Breast epithelium (tissue), 3 donors: ENCODE measurements at regions not wholly inside any gene's neighbourhood (a gene's known extent, or its start where the extent isn't known, plus 50 kb on each side); places are given as distances from the start of the nearest gene placed in this dataset.

Experiments
- POLR2A ChIP-seq: fragments of 450-650 bp; IDR thresholded peaks from one replicate; pipeline ENCODE4 v1.6.1; 2016; ENCODE audit warnings: antibody characterized with exemption, mild to moderate bottlenecking, moderate library complexity
- TF ChIP-seq, protein P1 (sequence below), 3 donors: fragments of 450-650 bp; IDR thresholded peaks; one replicate each; pipeline ENCODE4 v1.5.1; 2016 to 2017; ENCODE audit warnings: antibody characterized with exemption in 3 of 3, mild to moderate bottlenecking in 3 of 3, moderate library complexity in 3 of 3

DNA sequence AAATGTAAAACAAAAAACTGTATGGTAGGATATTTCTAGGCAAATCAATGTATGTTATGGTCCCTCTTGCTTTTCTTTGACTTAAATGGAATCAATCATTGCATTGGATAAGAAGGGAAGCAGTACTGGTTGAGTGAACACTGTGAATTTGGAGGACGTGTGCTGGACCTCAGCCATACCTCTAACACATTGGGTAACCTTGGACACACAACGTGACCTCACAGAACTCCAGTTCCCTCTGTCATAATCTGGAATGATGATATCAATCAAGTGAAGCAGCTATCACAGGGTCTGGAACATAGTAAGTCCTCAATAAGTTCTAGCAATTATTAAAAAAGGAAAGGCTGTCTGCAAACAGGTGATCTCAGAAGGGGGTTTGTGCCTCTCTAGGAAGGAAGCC lies 474.9 kb upstream of the TCF4 start:
- TF ChIP-seq POLR2A, result no peak
- TF ChIP-seq, protein P1, sequence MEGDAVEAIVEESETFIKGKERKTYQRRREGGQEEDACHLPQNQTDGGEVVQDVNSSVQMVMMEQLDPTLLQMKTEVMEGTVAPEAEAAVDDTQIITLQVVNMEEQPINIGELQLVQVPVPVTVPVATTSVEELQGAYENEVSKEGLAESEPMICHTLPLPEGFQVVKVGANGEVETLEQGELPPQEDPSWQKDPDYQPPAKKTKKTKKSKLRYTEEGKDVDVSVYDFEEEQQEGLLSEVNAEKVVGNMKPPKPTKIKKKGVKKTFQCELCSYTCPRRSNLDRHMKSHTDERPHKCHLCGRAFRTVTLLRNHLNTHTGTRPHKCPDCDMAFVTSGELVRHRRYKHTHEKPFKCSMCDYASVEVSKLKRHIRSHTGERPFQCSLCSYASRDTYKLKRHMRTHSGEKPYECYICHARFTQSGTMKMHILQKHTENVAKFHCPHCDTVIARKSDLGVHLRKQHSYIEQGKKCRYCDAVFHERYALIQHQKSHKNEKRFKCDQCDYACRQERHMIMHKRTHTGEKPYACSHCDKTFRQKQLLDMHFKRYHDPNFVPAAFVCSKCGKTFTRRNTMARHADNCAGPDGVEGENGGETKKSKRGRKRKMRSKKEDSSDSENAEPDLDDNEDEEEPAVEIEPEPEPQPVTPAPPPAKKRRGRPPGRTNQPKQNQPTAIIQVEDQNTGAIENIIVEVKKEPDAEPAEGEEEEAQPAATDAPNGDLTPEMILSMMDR (IDR thresholded peaks at IDR 0.05), result no peak
